WI38 (cell line): ENCODE measurements at regions not wholly inside any gene's neighbourhood (a gene's known extent, or its start where the extent isn't known, plus 50 kb on each side); places are given as distances from the start of the nearest gene placed in this dataset.

ENCODE experiments used
- H3K4me3 ChIP-seq: 2 replicates; pipeline ENCODE4 v1.5.1; 2011; ENCODE audit warnings: low read depth, mild to moderate bottlenecking, control low read depth, low read length
- TF ChIP-seq, protein P1 (sequence below): IDR thresholded peaks from 2 replicates; pipeline ENCODE4 v1.5.1; 2012; ENCODE audit warnings: low read depth, mild to moderate bottlenecking, control low read depth, low read length

DNA sequence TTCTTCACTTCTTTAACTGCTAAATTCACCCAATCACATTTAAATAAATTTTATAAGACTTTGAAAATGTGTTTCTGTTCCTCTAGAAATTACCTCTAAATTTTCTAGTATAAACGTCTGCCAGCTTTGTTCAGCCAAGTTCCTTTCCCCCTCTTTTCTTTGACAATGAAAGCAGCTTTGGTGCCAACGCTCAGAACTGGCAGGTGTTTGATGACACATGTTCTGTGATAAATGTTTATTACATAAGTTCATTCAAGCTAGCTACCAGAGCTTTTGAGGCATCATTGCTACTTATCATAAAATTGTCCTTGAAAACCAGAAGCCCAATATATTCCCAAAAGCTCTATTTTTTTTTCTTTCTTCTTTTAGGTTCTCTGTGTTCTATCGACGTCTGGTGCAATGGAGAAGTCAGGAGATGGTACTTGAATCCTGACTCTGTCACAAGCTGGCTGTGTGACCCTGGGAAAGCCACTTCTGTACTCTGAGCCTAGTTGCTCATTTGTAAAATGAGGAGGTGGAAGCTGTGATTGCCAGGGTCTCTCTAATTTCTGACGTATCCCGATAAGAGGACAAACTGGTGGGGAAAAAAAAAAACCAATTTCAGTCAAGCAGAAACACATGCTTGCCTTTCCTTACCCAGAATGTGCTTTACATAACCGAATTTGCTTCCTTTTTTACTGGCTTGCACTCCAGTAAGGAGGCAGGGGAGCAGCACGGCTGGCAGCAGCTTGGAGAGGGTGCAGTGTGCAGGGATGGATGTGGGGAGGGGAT is 187.1 kb upstream of the LPP start:
- H3K4me3 ChIP-seq, result no peak overlapping the region
- TF ChIP-seq, protein P1, sequence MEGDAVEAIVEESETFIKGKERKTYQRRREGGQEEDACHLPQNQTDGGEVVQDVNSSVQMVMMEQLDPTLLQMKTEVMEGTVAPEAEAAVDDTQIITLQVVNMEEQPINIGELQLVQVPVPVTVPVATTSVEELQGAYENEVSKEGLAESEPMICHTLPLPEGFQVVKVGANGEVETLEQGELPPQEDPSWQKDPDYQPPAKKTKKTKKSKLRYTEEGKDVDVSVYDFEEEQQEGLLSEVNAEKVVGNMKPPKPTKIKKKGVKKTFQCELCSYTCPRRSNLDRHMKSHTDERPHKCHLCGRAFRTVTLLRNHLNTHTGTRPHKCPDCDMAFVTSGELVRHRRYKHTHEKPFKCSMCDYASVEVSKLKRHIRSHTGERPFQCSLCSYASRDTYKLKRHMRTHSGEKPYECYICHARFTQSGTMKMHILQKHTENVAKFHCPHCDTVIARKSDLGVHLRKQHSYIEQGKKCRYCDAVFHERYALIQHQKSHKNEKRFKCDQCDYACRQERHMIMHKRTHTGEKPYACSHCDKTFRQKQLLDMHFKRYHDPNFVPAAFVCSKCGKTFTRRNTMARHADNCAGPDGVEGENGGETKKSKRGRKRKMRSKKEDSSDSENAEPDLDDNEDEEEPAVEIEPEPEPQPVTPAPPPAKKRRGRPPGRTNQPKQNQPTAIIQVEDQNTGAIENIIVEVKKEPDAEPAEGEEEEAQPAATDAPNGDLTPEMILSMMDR, result no peak

DNA sequence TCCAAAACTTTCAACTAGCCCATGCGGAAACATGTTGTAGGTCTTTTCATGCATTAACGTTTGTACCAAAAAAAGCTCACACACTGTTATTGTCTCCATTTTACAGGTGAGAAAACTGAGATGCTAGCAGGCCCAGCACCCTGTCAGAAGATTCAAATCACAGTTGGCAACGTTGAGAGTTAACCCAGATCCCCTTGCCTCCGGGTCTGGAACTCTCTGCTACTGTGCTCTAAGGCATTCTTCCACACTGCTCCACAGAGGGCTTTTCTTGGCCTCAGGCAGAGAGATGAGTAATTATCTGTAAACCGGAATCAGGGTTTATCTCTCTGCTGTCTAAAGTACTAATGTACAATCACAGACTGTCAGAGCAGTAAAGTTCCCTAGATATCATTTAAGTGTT is 186.0 kb upstream of the LPP start:
- TF ChIP-seq, protein P1, result no peak
- H3K4me3 ChIP-seq, result no peak overlapping the region

DNA sequence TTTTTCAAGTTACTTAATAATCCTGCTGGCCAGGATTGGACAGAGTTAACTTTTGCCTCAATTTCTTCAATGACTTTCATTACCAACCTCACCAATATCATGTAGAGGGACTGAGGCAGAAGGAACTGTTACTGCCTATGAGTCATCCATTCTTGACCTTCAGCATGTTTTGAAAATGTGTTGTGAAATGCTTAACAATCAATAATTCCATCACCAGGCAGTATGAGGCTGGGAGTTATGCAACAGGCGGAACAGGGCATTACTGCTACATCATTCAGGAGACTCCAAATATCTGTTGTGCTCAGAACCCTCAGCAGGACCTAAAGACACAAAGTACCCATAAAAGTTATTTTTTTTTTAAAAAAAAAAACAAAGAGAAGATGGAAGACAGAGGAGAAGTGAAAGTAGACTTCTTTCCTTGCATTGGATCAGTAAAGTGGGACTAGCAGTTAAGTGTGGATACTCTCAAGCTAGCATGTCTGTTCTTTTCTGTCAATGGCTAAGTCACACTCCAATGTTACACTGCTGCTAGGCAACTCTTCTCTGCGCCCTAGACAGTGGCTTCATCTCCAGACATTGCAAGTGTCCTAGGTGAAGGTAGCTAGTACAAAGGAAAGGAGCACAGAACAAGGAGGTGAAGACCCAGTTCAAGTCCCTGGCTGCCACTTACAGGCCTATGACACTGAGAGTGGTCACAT is 184.9 kb upstream of the LPP start:
- H3K4me3 ChIP-seq, result no peak overlapping the region
- TF ChIP-seq, protein P1, result no peak

DNA sequence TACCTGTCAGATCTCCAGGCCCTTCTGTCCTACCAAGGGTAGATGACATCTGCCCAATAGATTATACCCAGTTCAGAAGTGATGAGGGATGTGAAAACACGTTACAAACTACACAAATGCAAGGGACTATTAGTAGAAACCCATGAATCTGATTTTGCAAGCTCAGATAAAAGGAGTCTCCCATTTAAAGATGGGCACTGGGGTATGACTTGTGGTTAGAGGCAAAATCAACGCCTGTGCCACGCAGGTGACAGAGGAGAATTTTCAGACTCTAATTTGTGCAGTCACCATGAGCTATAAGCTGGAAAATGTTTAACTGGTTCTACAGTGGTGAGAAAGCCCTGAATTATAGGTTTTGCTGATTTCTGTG is 184.4 kb upstream of the LPP start:
- no peak overlapping the region for H3K4me3 ChIP-seq

DNA sequence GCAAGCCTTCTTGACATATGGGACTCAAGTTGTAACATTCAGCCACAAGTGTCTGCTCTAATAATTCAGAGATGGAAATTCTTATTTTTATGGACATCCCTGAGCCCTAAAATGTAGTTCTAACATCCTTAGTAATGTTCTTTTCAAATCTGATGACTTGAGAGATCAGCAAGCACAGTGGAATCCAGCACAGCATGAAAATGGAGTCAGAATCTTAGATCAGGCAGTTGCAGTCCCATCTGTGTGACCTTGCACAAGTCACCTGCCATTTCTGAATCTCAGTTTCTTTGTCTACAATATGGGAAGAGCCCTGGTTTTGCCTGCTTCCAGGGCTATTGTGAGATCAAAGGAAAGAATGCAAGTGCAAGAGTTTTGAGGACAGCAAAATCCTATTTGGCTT is 183.9 kb upstream of the LPP start:
- TF ChIP-seq, protein P1, result no peak
- no peak overlapping the region for H3K4me3 ChIP-seq

More for the DNA sequence above, 184.4 kb upstream of the LPP start:
- TF ChIP-seq, protein P1, result no peak

DNA sequence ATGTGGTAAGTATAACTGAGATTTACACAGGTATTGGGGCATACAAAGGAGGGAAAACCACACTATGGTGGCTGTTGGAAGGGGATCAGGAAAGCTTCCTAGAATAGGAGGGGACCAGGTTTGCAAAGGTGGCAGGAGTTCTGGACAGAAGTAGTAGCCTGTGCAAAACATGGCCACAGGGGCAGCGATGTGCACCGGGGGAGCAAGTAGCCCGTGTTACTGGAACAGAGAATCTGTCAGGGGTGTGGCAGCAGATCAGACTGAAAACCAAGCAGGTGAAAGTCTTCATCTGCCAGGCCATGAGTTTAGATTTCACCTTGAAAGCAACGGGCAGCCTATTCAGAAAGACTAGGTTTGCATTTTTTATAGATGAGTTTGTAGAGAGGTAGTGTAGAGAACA is 182.3 kb upstream of the LPP start:
- H3K4me3 ChIP-seq, result no peak overlapping the region
- TF ChIP-seq, protein P1, result no peak

DNA sequence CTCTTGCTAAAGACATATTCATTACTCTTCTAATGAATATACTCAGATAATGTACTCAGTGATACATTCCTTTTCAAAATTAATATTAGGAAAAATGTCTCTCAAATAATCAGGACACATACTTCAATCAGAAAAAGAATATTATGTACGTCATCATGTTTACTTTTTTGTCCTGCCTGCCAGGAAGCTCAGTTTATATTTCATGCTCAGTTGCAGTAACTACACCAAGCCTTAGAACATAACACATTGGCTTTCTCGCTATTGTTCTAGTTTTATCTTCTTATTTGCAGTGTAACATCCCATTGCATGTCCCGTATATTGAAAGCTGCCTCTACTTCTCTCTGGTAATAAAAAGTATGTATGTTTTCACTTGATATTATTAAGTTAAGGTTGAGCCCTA is 181.5 kb upstream of the LPP start:
- TF ChIP-seq, protein P1, result no peak
- H3K4me3 ChIP-seq, result no peak overlapping the region
